B cell (primary cell): ENCODE measurements at regions not wholly inside any gene's neighbourhood (a gene's known extent, or its start where the extent isn't known, plus 50 kb on each side); places are given as distances from the start of the nearest gene placed in this dataset.

Source experiments
- ATAC-seq: fragments of 200-7000 bp; cut with Tn5 transposase; one replicate; pipeline ENCODE4 v1.10.0; 2021; ENCODE audit warnings: low read depth, mild to moderate bottlenecking, moderate number of reproducible peaks, moderate library complexity
- CTCF ChIA-PET: fragments of 350-600 bp; sonication (Branson Sonifier 250); formaldehyde crosslinking; loops from one replicate; lab custom pipeline; 2021; ENCODE audit warnings: antibody characterized with exemption, inconsistent platforms; lab: Charles Lee
- POLR2A ChIA-PET: fragments of 350-600 bp; sonication (Branson Sonifier 250); formaldehyde crosslinking; loops from one replicate; lab custom pipeline; 2021; ENCODE audit warnings: antibody characterized with exemption; lab: Charles Lee
- DNase-seq: peaks from one replicate; pipeline ENCODE4 v3.0.0; 2013
- H2AFZ ChIP-seq: 2 replicates; pipeline ENCODE4 v1.6.1; 2012; ENCODE audit warnings: mild to moderate bottlenecking, low read depth, low read length; ENCODE audit not compliant: insufficient read depth, poor library complexity, severe bottlenecking
- H3K27ac ChIP-seq, 2 donors: 1 replicate in 1 of 2; 2 replicates in 1 of 2; pipeline ENCODE4 v1.5.1; 2012 to 2013; ENCODE audit warnings: low read length in 2 of 2, mild to moderate bottlenecking in 2 of 2, moderate library complexity in 1 of 2
- H3K27me3 ChIP-seq, 4 experiments: fragments of 200-600 bp in 1 of 4; sonication (generic) in 1 of 4; replicated peaks in 1 of 4; 1 replicate in 2 of 4; 2 replicates in 2 of 4; pipeline versions ENCODE4 v1.6.1 to v1.7.0; 2013 to 2016; ENCODE audit warnings: low read length in 3 of 4, mild to moderate bottlenecking in 2 of 4, mixed read lengths in 1 of 4, moderate library complexity in 1 of 4; ENCODE audit not compliant: insufficient read depth in 4 of 4, control insufficient read depth in 3 of 4; ENCODE audit errors: control extremely low read depth in 1 of 4
- H3K36me3 ChIP-seq, 2 experiments: replicated peaks in 1 of 2; 1 replicate in 1 of 2; 2 replicates in 1 of 2; pipeline versions ENCODE4 v1.6.1 to v1.7.1; 2013; ENCODE audit warnings: low read length in 1 of 2; ENCODE audit not compliant: insufficient read depth in 2 of 2, control insufficient read depth in 1 of 2; ENCODE audit errors: control extremely low read depth in 1 of 2, extremely low read depth in 1 of 2
- H3K4me1 ChIP-seq, 2 donors: fragments of 200-600 bp in 1 of 2; sonication (generic) in 1 of 2; 1 replicate in 1 of 2; 2 replicates in 1 of 2; pipeline versions ENCODE4 v1.5.1 to v1.6.1; 2013 to 2017; ENCODE audit warnings: low read length in 2 of 2; ENCODE audit not compliant: control insufficient read depth in 2 of 2, insufficient read depth in 2 of 2
- H3K4me2 ChIP-seq: replicated peaks from 2 replicates; pipeline ENCODE3; 2012; ENCODE audit warnings: mild to moderate bottlenecking, low read depth, low read length; ENCODE audit not compliant: poor library complexity, severe bottlenecking
- H3K4me3 ChIP-seq, 5 experiments: fragments of 200-600 bp in 1 of 5; sonication (generic) in 1 of 5; 1 replicate in 3 of 5; 2 replicates in 2 of 5; pipeline versions ENCODE4 v1.5.1 to v1.7.0; 2011 to 2016; ENCODE audit warnings: low read length in 4 of 5, mild to moderate bottlenecking in 4 of 5, low read depth in 2 of 5, control low read depth in 1 of 5, moderate library complexity in 1 of 5; ENCODE audit not compliant: insufficient read depth in 1 of 5; ENCODE audit errors: control extremely low read depth in 1 of 5, extremely low read depth in 1 of 5
- H3K79me2 ChIP-seq: fragments of 200-600 bp; sonication (generic); one replicate; pipeline ENCODE4 v1.6.0; 2016; ENCODE audit warnings: low read length; ENCODE audit not compliant: control insufficient read depth, insufficient read depth
- H3K9ac ChIP-seq: fragments of 200-600 bp; sonication (generic); 2 replicates; pipeline ENCODE4 v1.6.1; 2017; ENCODE audit warnings: mild to moderate bottlenecking, low read length, moderate library complexity
- H3K9me3 ChIP-seq, 3 donors: one replicate each; pipeline versions ENCODE4 v1.6.1 to v1.7.1; 2013; ENCODE audit warnings: low read length in 2 of 3; ENCODE audit not compliant: control insufficient read depth in 2 of 3, insufficient read depth in 1 of 3; ENCODE audit errors: control extremely low read depth in 1 of 3
- H4K20me1 ChIP-seq: 2 replicates; pipeline ENCODE4 v1.6.0; 2012; ENCODE audit warnings: mild to moderate bottlenecking, low read length; ENCODE audit not compliant: insufficient read depth, control insufficient read depth, poor library complexity, severe bottlenecking
- H3K27ac Mint-ChIP-seq: one replicate; pipeline ENCODE4 v1.8.0; 2021; ENCODE audit warnings: mixed read lengths
- H3K27me3 Mint-ChIP-seq: one replicate; pipeline ENCODE4 v1.8.0; 2021; ENCODE audit warnings: mixed read lengths
- H3K4me1 Mint-ChIP-seq: one replicate; pipeline ENCODE4 v1.8.0; 2021; ENCODE audit warnings: mixed read lengths
- H3K4me3 Mint-ChIP-seq: one replicate; pipeline ENCODE4 v1.8.0; 2021; ENCODE audit warnings: mixed read lengths
- H3K9me3 Mint-ChIP-seq: one replicate; pipeline ENCODE4 v1.8.0; 2022; ENCODE audit warnings: mixed read lengths; ENCODE audit not compliant: insufficient read depth
- EZH2 ChIP-seq: IDR thresholded peaks from 2 replicates; pipeline ENCODE4 v1.6.1; 2012; ENCODE audit warnings: borderline replicate concordance, low read depth, mild to moderate bottlenecking, moderate library complexity, low read length; ENCODE audit not compliant: insufficient read depth, poor library complexity, severe bottlenecking
- WGBS: methylation state at CpG from one replicate; pipeline ENCODE4 v1.1.5; 2013; ENCODE audit warnings: missing lambda C conversion rate; ENCODE audit not compliant: insufficient coverage; 5-methylcytosine and 5-hydroxymethylcytosine counted together
- intact Hi-C: fragments of 100-400 bp; cut with micrococcal nuclease; formaldehyde crosslinking; loops from one replicate; pipeline ENCODE4 v1.10.0; 2022
- TF ChIP-seq, protein P1 (sequence below): fragments of 200-600 bp; IDR thresholded peaks from one replicate; pipeline ENCODE4 v1.8.0; 2022; ENCODE audit warnings: antibody characterized with exemption, mild to moderate bottlenecking

DNA sequence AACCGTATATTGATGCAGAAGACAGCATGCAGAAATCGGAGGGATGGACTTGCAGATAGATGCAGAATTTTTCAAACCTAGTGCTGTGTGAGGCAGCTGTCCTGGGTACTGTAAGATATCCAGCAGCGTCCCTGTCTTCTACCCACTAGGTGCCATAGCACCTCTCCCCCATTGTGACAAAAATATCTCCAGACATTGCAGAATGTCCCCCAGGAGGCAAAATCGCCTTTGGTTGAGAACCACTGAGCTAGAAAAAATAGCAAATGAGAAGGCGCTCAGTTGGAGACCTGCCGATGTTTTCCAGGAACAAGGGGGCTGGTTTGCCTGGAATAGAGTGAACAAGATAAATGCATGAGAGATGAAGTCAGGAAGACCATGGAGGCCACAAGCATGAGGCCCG lies 67.9 kb upstream of the TMEM132D start:
- WGBS = 84% methylated on average over 7 of the region's 7 CpGs
- peaks cover 0 to 13% (median 0%) of the 10 kb centered on the region in 3 donors for H3K9me3 ChIP-seq
- H3K4me1 ChIP-seq = no peaks in the 10 kb centered on the region
- ChIA-PET POLR2A (no interaction called here), CTCF (no interaction called here)
- ATAC-seq (no peak), DNase-seq (no peak)
- H3K36me3 ChIP-seq = no peaks in the 10 kb centered on the region
- Mint-ChIP-seq H3K4me3 (no peak overlapping the region), H3K4me1 (no peaks in the 10 kb centered on the region), H3K9me3 (no peaks in the 10 kb centered on the region), H3K27me3 (no peaks in the 10 kb centered on the region), H3K27ac (no peak overlapping the region)
- intact Hi-C loops = no loop called here
- no peaks in the 10 kb centered on the region for H3K27me3 ChIP-seq
- H3K4me2 ChIP-seq = no peak overlapping the region
- H3K4me3 ChIP-seq = no peak overlapping the region
- no peak overlapping the region for H2AFZ ChIP-seq
- TF ChIP-seq, protein P1, sequence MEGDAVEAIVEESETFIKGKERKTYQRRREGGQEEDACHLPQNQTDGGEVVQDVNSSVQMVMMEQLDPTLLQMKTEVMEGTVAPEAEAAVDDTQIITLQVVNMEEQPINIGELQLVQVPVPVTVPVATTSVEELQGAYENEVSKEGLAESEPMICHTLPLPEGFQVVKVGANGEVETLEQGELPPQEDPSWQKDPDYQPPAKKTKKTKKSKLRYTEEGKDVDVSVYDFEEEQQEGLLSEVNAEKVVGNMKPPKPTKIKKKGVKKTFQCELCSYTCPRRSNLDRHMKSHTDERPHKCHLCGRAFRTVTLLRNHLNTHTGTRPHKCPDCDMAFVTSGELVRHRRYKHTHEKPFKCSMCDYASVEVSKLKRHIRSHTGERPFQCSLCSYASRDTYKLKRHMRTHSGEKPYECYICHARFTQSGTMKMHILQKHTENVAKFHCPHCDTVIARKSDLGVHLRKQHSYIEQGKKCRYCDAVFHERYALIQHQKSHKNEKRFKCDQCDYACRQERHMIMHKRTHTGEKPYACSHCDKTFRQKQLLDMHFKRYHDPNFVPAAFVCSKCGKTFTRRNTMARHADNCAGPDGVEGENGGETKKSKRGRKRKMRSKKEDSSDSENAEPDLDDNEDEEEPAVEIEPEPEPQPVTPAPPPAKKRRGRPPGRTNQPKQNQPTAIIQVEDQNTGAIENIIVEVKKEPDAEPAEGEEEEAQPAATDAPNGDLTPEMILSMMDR = no peak
- TF ChIP-seq EZH2 = no peak
- no peaks in the 10 kb centered on the region for H3K79me2 ChIP-seq
- H3K9ac ChIP-seq = no peak overlapping the region
- H3K27ac ChIP-seq = no peak overlapping the region
- H4K20me1 ChIP-seq = no peaks in the 10 kb centered on the region

DNA sequence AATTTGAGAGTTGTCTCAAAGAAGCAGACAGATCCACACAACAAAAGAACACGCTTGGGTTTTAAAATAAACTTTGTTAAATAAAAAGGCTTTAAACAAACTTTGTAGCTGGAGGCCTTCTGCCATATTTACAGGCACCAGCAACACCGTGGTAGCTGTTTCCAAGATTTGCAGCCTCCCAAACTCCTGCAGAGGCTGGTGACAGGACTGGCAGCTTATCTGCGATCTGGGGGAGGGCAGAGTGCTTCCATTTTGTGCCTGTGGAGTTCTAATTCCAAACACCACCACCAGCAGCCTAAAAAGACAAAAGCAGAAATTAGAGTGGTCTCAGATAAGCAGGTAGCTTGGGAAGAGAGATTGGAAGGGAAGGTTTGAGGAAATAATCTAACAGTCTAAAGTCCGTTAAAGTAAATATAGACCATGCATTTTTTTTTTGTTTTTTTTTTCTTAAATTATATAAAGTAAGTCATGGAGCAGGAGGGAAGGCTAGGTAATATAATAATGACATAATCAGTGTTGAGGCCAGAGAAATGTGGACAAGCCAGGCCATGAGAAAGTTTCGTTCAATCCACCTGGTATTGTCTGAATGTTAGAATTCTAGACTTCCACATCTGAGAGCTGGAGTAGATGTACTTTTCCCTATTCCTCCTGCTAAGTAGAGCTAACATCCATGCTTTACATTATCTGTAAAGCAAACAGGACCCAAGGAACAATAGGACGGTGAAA lies 69.6 kb upstream of the TMEM132D start:
- H3K4me1 Mint-ChIP-seq = no peaks in the 10 kb centered on the region
- no peak overlapping the region for H3K4me3 Mint-ChIP-seq
- no peaks in the 10 kb centered on the region for H3K79me2 ChIP-seq
- WGBS = 40% methylated on average over 1 of the region's 6 CpGs
- CTCF ChIA-PET = no interaction called here
- H3K36me3 ChIP-seq = no peaks in the 10 kb centered on the region
- intact Hi-C loops = no loop called here
- no peak overlapping the region for H3K27ac Mint-ChIP-seq
- no peak overlapping the region for H3K4me3 ChIP-seq
- H3K9ac ChIP-seq = no peak overlapping the region
- no peaks in the 10 kb centered on the region for H3K27me3 Mint-ChIP-seq
- no peak overlapping the region for H3K27ac ChIP-seq
- H3K27me3 ChIP-seq = no peaks in the 10 kb centered on the region
- no peaks in the 10 kb centered on the region for H3K4me1 ChIP-seq
- H4K20me1 ChIP-seq = no peaks in the 10 kb centered on the region
- peaks cover 0 to 7% (median 0%) of the 10 kb centered on the region in 3 donors for H3K9me3 ChIP-seq
- no peak for ATAC-seq
- H3K9me3 Mint-ChIP-seq = no peaks in the 10 kb centered on the region
- no peak for DNase-seq
- no peak for TF ChIP-seq EZH2
- TF ChIP-seq, protein P1 = no peak
- no peak overlapping the region for H3K4me2 ChIP-seq
- no peak overlapping the region for H2AFZ ChIP-seq
- POLR2A ChIA-PET = no interaction called here
